ENCODE measurements at regions not wholly inside any gene's neighbourhood (a gene's known extent, or its start where the extent isn't known, plus 50 kb on each side); places are given as distances from the start of the nearest gene placed in this dataset.
"Not testable (repeated sequence)": the region's sequence is repeated elsewhere in the genome, so short reads cannot be mapped to it uniquely, and the experiment has no call there.

DNA sequence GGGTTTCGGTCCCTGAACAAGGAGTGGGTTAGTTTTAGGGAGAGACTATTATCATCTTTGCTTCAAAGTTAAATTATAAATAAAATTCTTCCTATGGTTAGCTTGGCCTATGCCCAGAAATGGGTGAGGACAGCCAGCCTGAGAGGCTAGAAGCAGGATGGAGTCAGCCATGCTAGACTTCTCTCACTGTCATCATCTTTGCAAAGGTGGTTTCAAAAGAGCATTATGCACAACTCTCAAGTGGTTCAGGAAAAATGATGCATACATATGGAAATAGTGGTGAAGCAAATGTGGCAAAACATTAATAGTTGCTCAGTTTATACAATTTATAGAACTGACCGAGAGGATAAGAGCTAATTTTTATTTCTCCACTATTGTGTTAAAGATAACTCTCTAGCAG, 124.3 kb upstream of the FOXN2 start:
- DNase-seq (ENCODE audit: low read depth in 2 of 2): no peak

DNA sequence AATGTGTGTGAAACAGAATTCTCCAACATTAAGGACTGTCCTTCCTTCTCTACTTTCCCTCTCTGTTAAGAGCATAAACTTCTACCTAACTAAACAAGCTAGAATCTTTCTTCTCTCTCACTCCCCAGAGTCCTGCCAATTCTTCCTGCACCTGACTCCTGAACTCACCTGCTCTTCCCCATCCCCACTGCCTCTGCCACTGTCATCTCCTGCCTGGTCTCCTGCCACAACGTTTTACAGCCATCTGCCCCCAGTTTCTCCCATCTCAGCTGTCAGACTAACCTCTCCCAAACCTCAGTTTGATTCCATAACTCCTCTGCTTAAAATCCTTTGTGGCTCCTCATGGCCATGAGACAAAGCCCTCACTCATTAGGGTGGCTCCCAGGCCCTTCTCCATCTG, 119.8 kb upstream of the FOXN2 start:
- no peak for DNase-seq (ENCODE audit: low read depth in 2 of 2)

DNA sequence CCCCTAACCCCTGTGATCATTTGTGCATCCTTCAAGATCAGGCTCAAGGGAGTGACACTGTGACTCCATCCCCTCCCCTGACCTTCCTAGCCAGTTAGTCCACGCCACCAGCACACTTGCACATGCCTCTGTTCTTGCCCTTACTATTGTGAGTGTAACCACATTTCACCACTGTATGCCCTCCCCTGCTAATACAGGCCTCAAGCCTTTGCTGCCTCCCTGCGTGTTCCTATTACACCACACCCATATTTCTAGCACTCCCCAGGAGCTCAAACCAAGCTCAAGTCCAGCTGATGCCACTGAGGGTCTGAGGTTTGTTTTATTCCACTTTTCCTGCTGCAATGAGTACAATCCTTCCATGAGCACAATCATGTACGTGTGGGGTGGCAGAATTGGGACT, 119.3 kb upstream of the FOXN2 start:
- no peak for DNase-seq (ENCODE audit: low read depth in 2 of 2)

DNA sequence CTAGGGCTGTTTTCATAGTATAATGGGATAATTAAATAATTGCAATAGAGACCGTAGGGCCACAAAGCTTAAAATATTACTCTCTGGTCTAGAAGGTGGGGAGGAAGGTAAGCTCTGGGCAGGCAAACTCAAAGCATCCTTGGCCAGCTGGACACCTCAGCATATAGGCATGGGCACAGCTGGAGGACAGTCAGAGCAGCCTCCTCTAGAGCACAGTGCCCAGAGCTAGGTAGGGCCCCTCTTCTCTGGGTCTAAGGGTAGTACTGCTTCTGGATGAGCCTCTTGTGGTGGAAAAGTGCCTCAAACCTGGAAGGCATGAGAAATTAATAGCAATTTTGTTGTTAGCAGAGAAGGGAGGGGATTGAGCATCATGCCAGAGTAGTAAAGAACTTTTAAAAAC, 116.9 kb upstream of the FOXN2 start:
- DNase-seq (ENCODE audit: low read depth in 2 of 2): no peak

DNA sequence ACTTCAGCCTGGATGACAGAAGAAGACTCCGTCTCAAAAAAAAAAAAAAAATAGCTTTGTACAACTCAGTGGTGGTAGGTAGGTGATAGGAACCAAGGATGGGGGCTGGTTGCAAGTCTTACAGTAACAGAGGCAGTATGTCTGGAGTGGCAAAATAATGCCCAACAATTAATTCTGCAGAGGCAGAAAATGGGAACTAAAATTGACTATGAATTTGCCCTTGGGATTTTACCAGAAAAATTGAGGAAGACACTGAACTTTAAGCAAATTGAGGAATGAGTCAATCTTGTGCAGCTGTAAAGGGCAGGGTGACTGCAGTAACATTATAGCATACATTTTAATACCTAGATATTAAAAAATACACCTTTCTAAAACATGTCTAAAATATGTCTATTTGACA, 116.1 kb upstream of the FOXN2 start:
- no peak for DNase-seq (ENCODE audit: low read depth in 2 of 2)

DNA sequence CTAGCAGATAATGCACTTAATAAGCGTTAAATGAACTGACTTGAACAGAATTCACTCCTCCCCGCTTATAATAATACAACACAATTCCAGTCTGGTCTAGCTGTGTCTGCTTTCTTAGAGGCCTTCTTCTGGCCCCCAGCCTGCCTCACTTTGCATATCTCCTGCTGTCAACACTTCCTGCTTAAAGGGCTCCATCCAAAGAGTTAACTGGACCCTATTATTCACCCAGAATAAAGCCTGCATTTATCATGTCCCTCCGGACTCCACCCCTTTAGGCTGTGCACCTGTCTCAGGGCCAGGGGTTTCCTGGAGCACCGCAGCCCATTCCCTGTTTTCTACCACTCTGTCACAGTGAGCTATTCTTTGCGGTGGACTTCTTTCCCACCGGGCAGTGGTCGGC, 115.4 kb upstream of the FOXN2 start:
- no peak for DNase-seq (ENCODE audit: low read depth in 2 of 2)

DNA sequence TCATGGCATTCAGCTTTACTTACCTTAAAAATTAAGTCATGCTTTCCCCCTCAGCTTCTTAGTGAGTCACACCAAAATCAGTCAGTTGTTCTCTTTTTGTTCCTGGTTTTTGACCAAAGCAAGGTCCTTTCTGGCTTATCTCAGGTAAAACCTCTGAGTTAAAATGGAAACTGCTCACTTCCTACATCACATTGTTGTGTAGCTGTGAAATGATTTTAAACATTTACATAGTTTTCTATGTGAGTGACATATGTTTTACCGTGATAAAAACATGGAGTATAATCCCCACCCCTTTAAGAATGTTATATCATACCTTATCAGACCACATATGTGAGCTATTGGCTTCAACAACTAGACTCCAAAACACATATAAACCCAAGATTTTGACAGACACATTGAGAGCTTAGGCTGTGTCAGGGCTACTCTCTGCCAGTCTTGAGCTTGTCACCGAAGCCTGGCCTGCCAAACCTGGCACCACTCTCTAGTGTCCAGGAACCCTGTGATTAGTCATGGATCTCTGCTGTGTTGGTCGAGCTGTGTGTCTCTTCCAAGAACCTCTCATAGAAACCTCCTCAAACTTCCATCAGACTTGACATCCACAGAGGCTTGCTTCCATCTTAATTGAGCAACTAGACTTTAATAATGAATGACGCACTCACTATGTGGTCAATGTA, 113.7 kb upstream of the FOXN2 start:
- DNase-seq (ENCODE audit: low read depth in 2 of 2): no peak

DNA sequence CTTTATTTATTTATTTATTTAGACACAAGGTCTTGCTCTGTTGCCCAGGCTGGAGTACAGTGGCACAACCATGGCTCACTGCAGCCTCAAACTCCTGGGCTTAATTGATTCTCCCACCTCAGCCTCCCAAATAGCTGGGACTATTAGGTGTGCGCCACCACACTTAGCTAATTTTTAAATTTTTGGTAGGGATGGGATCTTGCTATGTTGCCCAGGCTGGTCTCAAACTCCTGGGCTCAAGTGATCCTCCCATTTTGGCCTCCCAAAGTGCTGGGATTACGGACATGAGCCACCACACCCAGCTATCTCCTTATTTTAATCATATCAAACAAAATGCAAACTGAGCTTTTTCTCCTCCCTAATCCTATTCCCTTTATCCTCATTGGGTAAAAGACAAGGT, 113.0 kb upstream of the FOXN2 start:
- not testable (repeated sequence) for DNase-seq (ENCODE audit: low read depth in 2 of 2)

DNA sequence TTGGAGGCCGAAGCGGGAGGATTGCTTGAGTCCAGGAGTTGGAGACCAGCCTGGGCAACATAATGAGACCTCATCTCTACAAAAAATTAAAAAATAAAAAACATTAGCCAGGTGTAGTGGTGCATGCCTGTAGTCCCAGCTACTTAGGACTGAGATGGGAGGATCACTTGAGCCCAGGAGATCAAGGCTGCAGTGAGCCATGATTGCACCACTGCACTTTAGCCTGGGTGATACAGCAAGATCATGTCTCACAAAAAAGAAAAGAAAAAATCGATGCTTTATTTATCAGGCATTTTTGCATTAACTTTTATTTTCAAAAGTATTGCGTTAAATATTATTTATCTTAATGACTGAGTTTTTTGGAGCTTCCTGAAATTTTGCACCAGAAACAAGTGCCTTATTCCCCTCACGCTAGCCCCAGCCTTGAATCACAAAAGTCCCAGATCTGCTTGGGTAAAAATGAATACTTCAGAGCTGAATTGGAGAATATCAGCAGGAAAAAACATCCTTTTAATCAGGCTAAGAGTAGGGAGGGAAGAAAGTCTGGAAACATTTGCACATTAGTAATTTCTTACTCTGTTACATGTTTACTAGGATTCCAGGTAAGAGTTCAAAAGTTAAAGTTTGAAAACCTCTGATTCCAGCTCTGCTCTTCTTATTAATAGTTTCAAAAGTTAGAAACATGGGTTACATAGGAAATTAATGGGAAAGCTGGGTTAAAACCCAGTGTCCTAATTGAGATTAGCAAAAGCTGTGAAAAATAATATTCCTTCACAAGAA, 111.4 kb upstream of the FOXN2 start:
- no peak for DNase-seq (ENCODE audit: low read depth in 2 of 2)

DNA sequence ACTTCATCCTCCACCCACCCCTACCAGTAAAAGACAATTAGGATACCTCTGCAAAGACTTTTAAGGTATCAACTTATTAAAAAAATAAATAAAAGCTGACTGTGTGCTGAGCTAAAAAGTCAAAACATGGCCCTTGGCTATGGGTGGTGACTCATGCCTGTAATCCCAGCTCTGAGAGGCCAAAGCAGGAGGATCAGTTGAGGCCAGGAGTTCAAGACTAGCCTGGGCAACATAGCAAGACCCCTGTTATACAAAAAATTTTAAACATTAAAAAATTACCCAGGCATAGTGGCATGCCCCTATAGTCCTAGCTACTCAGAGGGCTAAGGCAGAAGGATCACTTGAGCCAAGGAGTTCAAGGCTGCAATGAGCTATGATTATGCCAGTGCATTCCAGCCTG, 110.8 kb upstream of the FOXN2 start:
- DNase-seq (ENCODE audit: low read depth in 2 of 2): no peak

DNA sequence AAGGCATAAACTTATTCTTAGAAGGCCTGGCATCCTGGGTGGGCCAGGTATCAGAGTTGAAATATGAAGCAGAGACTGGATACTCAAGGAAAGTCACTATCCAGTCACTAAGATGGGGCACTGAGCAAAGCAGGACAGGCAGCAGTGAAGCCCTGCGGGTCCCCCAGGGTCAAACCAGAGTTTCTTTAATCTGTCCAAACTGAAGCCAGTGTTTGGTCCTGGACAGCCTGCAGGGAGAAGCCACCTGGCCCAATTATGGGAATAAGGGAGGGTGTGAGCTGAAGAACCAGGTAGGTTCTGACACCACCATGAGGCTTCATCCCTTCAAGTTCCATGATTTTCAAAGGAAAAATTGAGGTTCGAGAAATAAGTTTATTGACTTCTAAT, 109.7 kb upstream of the FOXN2 start:
- DNase-seq (ENCODE audit: low read depth in 2 of 2): no peak

DNA sequence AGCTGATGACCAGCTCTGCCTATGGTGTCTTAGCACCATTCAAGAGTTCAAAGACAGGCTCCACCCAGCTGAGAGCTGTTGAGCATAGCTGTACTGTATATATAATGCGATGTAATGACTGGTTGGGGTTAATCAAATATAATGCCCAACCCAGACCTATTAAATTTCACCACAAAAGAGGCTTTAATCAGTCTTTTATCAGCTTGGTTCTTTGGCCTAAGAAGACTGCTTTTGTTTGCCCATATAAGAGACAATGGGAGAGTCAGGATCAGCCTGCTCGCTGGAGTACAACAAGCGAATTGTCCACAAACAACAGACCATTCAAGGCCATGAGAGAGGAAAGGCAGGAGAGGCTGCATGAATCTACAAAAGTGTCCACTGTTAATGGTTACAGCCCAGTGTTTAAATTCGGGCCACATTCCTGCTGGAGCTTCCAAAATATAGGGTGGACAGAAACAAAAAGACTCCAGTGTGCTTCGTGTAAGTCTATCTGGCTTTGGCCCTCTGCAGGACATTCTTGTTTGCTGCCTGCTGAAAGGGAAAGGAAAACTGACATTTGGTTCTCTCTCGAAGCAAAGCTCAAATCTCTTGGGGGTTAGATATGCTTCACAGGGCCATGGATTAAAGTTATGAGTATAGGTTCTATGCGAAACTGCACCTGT, 109.2 kb upstream of the FOXN2 start:
- no peak for DNase-seq (ENCODE audit: low read depth in 2 of 2)

DNA sequence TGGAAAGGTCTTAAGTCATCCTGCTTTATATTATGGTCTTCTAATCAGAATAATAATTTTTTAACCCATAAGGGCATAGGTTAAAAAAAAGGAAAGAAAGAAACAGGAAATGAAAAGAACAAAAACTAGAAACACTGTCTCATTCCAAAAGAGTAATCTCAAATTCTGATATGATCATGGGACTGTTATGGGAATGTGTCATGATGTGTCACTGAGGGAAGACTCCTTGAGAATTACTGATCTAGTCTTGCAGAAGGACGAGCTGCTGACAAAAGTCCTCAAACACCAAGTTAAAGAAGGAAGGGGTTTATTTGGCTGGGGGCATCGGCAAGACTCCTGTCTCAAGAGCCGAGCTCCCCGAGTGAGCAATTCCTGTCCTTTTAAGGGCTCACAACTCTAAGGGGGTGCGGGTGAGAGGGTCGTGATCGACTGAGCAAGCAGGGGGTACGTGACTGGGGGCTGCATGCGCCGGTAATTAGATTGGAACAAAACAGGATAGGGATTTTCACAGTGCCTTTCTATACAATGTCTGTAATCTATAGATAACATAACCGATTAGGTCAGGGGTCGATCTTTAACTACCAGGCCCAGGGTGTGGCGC, 108.3 kb upstream of the FOXN2 start:
- DNase-seq (ENCODE audit: low read depth in 2 of 2): not testable (repeated sequence)

DNA sequence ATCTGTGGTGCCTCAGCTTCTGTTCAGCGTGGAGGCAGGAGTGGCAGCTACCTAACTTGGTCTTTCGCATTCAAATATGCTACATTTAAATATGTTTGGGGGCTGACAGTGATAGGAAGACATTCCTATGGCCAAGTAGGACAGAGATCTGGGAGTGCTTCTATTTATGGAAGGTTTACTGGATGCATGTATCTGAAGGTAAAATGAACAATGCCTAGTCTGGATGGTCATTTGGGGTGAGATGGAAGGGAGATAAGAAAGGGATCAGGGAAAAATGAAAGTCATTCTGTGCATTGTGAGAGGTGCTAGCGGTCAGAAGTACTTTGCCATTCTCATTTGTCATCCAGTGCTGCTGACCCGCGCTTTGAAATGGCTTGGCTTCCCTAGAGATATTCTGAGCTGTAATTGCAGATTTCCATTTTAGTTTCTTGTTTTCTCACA, 107.3 kb upstream of the FOXN2 start:
- no peak for DNase-seq (ENCODE audit: low read depth in 2 of 2)

DNA sequence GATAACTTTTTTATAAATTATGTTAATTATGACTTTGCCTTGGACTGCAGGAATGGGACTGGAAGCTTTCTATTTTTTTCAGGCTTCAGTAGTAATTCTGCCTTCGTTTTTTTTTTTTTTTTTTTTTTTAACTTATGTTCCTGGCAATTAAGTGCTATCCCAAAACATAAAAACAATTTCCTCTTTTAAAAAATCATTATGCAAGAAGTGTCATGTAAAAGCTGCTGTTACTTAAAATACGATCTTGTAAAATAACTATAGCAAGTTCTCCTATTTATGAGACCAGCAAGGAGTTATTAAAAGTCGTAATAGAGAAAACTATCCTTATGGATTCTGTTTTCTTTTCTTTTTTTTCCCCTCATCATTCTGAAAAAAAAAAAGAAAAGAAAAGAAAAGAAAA, 106.6 kb upstream of the FOXN2 start:
- no peak for DNase-seq (ENCODE audit: low read depth in 2 of 2)

DNA sequence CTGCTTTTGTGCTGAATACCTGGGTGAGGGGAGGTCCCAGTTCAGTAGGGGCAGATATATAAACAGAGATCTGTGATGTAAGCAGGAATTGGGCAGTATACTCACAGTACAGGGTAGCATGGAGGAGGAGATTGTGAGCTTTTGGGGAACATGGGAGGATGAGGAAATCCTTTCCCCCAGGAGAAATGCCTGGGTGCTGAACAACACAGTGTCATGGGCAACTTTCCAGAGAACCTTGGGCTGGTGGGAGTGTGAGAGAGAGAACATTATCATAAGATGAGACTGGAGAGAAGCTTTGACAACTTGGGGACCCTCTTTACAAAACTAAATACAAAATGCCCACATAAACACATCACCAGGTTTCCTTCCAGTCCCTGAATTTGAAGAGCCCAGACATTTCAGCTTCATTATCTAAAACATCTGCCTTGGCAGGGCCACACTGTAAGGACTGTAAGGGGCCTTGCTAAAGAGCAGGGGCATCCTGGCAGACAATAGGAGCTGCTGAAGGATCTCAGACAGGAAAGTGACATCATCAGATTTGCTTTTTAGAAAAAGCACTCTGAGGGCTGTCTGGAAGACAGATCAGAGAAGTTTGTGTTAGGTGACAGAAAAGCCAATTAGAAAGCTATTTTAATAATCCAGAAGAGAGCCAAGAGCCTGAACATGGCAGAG, 105.1 kb upstream of the FOXN2 start:
- DNase-seq (ENCODE audit: low read depth in 2 of 2): no peak

DNA sequence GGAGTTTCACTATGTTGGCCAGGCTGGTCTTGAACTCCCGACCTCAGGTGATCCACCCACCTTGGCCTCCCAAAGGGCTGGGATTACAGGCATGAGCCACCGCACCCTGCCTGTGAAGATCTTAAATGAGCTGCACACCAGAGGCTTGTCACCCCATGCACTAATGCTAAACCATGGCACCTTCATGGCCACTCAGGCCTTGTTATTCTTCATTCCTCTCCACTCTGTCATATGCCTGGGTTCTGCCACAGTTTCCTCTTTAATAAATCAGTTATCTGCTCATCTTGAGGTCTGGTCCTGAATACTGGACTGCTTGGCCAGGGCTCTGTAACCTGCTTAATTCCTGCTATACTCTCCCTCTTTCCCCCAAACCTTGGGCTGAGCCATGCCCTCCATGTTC, 104.3 kb upstream of the FOXN2 start:
- no peak for DNase-seq (ENCODE audit: low read depth in 2 of 2)

DNA sequence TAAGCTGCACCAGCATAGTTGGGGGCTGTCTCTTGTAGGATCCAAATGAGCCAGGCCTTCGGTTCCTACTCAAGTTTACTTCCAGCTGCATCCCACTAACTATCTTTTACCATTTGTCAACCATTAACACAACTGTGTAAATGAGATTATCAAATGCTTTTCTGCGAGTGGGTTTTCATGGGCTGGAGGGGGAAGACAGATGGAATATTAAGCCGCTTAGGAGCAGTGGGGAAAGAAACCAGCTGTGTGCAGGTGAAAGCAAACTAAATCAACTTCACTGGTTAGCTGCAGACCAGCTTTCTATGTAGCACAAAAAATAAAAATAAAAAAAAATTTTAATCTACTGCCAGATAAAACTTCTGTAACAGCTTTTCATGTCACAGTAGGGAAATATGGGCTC, 100.8 kb upstream of the FOXN2 start:
- DNase-seq (ENCODE audit: low read depth in 2 of 2): no peak

DNA sequence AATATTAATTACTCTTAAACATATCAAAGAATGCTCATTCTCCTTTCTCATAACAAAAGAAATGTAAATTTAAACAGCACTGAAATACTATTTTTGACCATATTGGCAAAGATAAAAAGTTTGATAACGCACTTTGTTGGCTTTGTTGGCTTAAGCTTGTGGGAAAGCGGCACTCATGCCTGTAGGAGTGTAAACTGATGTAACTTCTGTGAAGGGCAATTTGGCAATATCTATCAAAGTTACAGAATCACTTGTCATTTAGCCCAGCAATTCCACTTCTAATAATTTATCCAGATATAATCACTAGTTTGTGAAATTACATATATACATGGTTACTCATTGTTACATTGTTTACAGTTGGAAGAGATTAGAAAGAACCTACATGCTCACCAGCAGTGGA, 96.3 kb upstream of the FOXN2 start:
- no peak for DNase-seq (ENCODE audit: low read depth in 2 of 2)

DNA sequence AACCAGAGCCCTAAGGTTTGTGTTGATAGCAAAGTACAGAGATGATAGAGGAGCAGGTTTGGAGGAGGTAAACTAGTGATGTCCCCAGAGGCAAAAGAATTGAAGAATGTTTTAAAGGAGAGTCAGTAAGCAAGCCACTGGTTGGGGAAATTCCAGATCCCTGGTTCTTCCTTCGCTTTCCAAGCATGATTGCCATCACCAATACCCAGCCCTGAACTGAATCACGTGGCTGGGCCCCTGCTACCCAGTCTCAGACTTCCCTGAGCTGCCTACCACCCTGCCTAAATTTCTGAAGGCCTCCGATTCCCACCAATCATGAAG, 95.3 kb upstream of the FOXN2 start:
- no peak for DNase-seq (ENCODE audit: low read depth in 2 of 2)

DNA sequence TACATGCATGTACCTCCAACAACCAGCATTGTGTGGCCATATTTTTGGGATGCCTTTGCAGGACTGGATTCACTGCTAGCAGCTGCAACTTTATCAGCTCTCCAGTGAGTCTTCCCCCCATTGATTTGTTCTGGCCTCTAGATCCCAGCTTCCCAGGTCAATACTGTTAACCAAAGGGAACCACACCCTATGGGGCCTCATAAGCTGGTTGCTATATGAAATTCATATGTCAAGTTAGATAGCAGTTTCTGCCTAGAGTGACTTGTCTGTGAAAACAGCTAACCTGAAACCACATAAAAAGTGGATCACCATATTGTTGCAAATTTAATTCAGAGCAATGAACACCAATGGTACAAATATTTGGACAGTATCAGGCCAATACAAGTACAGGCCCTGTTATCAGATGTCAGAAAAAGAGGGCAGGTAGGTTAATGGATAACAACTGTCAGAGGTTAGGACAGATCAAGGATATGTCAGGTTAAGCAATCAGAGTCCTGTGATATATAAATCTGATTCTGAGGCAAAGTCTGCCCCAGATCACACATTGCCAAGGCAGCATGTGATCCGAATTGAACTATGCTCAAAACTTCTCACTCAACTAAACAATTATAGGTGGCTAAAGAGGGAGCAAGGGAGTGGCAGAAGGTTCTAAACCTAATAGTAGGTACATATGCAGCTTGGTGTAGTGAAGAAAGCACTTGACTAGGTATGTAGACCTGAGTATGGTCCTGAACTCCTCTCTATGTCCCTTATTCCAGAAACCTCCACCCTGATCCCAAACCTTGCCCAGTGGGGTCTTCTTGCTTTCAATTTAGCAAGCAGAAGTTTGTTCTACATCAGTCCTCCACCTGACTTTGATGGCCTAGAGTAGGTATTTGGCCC, 94.7 kb upstream of the FOXN2 start:
- DNase-seq (ENCODE audit: low read depth in 2 of 2): no peak
